Endometrium (tissue), 2 donors: ENCODE measurements at regions not wholly inside any gene's neighbourhood (a gene's known extent, or its start where the extent isn't known, plus 50 kb on each side); places are given as distances from the start of the nearest gene placed in this dataset.
A peak's percentile ranks its signal among the peaks of the same experiment; 100 is the strongest.

Experiments
- FAIRE-seq: peaks from 2 replicates; lab custom pipeline; 2012; peaks lifted over from hg19 to GRCh38; lab: Jason Lieb, UNC
- donor health status: control.
- donor health status: control.

DNA sequence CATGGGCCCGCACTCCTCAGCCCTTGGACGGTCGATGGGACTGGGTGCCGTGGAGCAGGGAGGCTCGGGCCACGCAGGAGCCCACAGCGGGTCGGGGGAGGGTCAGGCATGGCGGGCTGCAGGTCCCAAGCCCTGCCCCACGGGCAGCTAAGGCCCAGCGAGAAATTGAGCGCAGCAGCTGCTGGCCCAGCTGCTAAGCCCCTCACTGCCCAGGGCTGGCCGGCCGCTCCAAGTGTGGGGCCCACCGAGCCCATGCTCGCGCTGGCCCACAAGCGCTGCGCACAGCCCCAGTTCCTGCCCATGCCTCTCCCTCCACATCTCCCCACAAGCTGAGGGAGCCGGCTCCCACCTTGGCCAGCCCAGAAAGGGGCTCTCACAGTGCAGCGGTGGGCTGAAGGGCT lies 259.4 kb downstream of the VGLL3 start:
- FAIRE-seq = no peak

DNA sequence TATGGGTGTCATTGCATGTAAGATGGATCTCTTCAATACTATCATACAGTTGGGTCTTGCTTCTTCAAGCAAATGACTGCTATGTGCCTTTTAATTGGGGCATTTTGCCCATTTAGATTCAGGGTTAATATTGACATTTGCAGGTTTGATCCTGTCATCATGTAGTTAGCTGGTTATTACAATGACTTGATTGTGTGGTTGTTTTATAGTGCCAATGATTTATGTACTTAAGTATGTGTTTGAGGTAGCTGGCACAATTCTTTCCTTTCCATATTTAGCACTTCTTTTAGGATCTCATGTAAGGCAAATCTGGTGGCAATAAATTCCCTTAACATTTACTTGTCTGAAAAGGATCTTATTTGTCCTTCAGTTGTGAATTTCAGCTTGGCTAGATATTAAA lies 267.5 kb downstream of the VGLL3 start:
- no peak for FAIRE-seq

DNA sequence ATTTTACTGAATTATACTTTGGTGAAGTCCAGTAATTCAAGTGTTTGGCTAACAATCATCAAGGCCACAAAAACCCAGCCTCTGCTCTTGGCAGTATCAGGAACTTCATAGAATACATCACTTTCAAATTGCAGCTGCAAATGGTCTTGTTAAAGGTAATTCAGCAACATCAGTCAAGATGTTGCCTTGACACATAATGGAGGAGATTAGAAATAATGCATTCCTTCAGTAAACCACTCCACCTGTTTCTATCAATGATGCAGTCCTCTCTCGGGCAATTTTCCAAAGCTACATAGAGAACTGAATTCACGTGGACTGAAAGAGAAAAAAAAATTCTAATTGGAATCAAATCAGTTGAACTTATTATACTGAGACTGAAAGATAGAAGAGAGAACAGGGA lies 279.3 kb downstream of the VGLL3 start:
- no peak for FAIRE-seq

DNA sequence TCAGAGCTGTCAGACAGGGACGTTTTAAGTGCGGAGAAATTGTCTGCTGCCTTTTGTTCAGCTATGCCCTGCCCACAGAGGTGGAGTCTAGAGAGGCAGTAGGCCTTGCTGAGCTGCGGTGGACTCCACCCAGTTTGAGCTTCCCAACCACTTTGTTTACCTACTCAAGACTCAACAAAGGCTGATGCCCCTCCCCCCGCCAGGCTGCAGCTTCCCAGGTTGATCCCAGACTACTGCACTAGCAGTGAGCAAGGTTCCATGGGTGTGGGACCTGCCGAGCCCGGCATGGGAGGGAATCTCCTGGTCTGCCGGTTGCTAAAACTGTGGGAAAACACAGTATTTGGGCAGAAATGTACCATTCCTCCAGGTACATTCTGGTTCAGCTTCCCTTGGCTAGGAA lies 282.1 kb downstream of the VGLL3 start:
- no peak for FAIRE-seq

- peak; percentile 64 for FAIRE-seq
These were observed 288.5 kb downstream of the VGLL3 start for GRCh38 chr3:86702381-86702958.

DNA sequence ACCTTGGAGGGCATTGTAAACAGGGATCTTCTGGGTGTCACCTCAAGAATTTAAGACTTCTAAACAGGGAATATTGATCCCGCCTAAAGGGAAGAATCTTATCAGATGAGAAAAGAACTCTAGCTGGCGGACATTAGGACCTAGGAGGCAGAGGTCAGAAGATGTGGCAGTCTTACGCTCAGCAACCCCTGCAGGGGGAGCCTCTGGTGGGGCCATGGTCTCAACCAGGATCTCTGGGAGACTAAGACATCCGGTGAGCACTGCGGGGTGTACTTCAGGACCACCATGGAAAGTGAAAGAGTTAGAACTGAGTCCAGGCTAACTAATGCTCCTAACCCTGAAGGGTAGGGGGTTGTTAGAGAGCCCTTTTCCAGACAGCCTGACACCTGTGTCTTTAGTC lies 295.2 kb downstream of the VGLL3 start:
- no peak for FAIRE-seq

DNA sequence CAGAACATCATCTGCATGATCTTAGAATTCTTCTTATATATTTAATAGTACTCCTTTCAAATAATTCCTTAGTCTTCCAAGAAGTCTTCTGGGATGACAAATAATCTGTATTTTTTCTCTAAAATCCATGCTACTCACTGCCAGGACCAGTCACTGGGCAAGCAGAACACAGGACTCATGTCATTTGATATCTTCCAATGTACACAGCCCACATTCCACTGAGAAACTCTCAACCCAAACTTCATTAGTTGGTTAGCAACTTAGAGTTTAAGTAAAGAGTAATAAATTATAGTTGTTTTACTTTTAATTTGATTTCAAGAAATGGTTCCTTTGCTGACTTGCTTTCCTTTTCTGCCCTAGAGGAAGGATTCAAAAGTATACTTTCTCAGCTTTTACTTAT lies 317.0 kb downstream of the VGLL3 start:
- no peak for FAIRE-seq

GRCh38 chr3:86661817-86662216 lies 329.1 kb downstream of the VGLL3 start:
- no peak for FAIRE-seq

DNA sequence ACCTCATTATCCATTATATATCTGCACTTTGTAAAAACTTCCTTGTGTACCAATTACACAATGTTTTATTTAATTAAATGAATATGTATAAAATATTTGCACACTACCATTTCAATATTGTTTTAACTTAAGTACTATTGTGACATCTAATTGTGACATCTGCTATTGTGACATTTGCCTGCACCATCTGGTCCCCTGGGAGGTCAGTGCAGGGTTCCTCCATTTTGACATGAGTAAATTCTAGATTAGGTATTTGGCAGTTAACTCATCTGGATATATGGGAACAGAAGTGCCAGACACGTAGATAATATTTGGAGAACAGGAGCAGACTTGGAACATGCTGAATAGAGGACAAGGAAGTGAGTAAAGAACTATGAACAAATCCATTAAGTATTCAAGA lies 332.1 kb downstream of the VGLL3 start:
- no peak for FAIRE-seq

DNA sequence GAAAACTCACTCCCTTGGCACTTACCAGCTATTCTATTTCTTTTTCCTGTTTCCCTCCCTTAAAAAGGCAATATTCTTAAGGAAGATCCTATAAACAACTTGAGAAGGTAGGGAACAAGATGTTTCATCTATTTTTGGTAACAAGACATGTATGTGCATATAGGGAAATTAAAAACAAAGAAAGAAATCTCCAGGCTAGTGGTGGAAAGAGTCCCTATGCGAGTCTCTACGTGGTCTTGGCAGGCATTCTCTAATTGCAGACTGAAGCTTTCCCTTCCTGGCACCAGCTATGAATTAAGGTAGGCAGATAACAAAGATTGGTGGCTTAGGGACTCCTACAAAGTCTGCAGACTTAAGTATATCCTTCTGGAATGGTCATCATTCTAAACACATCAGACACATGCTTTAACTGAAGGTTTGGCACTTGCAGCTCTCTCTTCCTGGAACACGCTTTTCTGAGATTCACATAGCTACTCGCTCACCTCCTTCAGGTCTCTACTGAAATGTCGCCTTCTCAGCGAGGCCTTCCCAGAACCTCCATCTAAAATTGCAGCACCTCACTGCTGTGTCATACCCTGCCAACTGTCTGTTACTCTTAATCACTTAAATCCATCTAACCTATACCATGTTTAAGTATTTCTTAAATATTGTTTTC lies 336.0 kb downstream of the VGLL3 start:
- no peak for FAIRE-seq

DNA sequence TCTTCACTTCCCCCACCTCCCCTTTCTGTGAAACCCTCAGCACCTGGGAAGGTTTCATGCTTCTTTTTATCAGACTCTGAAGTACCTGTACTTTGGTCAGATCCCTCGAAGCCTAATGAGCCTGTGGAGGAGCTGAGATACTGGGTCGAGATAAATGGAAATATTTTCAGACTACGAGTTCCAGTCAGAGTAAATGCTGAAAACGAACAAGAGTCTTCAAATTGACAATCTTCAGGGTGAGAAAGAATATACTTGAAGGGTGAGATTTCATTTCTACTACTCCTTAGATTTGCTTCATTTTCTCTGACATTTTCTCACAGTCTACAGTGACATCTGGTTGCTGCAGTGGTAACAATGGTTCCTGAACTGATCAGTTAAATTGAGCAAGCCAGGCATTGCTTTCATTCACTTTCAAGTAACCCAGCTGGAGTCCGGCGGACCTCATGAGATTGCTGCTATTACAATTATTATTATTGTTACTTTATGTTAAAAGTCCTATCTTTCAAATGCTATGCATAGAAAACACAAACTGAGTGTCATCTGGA lies 337.2 kb downstream of the VGLL3 start:
- no peak for FAIRE-seq

DNA sequence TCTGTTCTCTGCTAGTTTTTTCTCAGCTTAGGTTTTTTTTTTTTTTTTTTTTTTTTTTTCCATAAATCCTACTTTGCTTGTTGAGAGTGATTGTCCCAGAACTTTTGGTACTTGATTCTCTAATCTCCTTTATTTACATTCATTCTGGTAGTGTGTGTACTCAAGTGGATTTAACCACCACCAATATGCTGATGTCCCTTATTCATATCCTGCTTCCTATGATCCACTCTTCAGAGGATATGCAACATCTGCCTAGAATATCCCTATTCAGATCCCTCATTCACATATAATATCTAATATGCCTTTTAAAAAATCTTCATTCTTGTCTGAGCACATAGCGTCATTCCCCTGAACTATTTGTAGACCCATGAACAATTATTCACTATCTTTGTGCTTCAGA lies 342.9 kb downstream of the VGLL3 start:
- no peak for FAIRE-seq

- no peak for FAIRE-seq
These were observed 345.2 kb downstream of the VGLL3 start for GRCh38 chr3:86645756-86646155.

DNA sequence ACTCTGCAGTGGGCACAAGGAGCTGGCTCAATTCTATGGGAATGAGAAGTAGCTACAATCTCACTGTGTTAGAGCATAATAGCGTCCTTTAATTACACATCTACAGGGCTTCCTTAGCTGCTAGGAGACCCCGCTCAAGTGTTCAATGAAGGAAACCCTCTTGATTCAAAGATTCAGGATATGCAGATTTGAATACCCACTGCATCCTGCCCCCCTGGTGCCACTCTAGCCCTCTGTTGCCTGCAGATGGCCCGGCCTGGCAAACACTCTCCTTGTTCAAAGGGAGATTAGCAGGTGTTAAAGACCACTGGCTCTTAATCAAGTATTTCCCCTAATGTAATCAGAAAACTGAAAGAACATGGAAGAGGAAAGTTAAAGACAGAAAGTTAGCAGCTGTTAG lies 356.6 kb downstream of the VGLL3 start:
- no peak for FAIRE-seq

DNA sequence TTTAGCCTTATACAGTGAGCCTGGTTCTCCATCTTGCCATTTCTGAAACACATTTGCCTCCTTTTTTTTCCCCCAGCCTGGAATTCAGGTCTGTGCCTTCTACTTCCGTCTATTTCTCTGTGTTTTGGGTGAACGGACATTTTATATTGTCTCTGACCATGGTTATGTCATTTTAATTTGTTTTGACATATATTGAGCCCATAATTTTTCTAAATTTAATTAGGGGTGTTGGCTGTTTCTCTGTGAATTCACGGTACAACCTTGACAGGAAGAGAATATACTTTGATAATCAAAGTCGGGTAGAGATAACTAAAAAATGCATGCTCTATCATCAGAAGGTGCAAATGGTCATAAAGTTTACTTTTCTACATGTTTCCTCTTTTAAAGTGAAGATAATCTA lies 361.4 kb downstream of the VGLL3 start:
- FAIRE-seq = no peak

- no peak for FAIRE-seq
These were observed 366.8 kb downstream of the VGLL3 start for GRCh38 chr3:86624192-86624591.

GRCh38 chr3:86618706-86619105 lies 372.2 kb downstream of the VGLL3 start:
- FAIRE-seq = no peak

- no peak for FAIRE-seq
These were observed 385.8 kb downstream of the VGLL3 start for GRCh38 chr3:86605166-86605565.

DNA sequence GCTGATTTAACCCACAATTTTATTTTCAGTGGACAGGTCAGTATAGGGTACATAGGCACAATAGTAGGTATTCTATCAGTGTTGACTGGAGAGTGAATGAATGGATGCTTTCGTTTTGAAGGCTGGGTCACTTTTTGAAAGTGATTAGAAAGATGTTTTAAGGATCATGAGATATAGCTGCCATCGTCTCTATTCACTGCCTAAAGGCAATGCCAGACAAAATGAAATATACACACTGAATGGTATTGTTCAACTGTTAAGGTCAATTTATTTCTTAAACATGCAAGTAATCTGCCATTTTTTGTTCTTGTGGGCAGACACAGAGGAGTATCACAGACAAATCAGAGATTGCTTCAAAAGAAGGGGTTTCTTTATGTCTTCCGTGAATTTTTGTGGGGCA lies 395.3 kb downstream of the VGLL3 start:
- FAIRE-seq = no peak

GRCh38 chr3:86594838-86595237 lies 396.1 kb downstream of the VGLL3 start:
- FAIRE-seq = no peak

DNA sequence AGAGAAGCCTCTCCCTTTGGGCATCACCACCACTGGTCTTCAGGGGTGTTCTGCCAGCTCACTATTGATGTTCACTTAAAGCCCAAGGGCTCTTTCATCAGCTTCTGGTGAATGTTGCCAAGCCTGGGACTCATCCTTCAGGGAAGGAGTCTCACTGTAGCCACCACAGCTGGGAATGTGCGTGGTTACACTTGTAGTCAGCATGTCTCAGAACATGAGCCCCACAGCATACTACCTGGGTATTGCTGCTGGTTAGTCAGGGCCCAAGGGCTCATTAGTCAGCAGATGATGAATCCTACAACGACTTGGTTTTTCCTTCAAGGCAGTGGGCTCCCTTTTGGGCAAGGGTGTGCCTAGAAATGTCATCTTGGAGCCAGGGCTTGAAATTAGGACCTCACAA lies 412.9 kb downstream of the VGLL3 start:
- FAIRE-seq = no peak

- FAIRE-seq = peak; percentile 85
These were observed 427.5 kb downstream of the VGLL3 start for GRCh38 chr3:86563400-86563970.

GRCh38 chr3:86562090-86562489 lies 428.9 kb downstream of the VGLL3 start:
- no peak for FAIRE-seq

DNA sequence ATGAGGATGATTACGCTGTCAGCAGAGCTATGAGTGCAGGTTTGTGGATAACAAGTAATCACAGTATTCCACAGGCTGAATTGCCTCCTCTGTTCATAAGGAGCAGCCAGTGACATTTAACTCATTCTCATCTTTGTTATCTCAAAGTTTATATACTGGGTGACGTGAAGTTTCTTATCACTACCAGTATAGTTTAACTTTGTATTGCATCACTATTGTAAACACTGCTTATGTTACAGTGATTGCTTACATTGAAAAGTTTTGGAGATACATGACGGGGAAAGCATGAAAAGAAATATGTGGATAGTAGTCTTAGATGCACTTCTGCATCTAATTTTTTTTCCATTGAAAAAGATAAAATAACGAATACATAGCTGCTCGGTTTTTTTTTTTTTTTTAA lies 429.7 kb downstream of the VGLL3 start:
- FAIRE-seq = no peak
